Type B pancreatic cell (in vitro differentiated cells): ENCODE measurements at regions not wholly inside any gene's neighbourhood (a gene's known extent, or its start where the extent isn't known, plus 50 kb on each side); places are given as distances from the start of the nearest gene placed in this dataset.

Experiments used
- DNase-seq: peaks from one replicate; pipeline ENCODE4 v3.0.0; 2021; ENCODE audit warnings: mixed read lengths; ENCODE audit not compliant: unreplicated experiment; ENCODE audit errors: extremely low spot score
- H3K27ac Mint-ChIP-seq: 2 replicates; pipeline ENCODE4 v1.8.0; 2021; ENCODE audit warnings: mild to moderate bottlenecking, mixed read lengths
- H3K27me3 Mint-ChIP-seq: 2 replicates; pipeline ENCODE4 v1.8.0; 2021; ENCODE audit warnings: mixed read lengths
- H3K36me3 Mint-ChIP-seq: 2 replicates; pipeline ENCODE4 v1.8.0; 2021; ENCODE audit warnings: mixed read lengths
- H3K4me1 Mint-ChIP-seq: one replicate; pipeline ENCODE4 v1.8.0; 2021; ENCODE audit warnings: mixed read lengths; ENCODE audit not compliant: unreplicated experiment
- H3K4me3 Mint-ChIP-seq: 2 replicates; pipeline ENCODE4 v1.8.0; 2021; ENCODE audit warnings: mild to moderate bottlenecking, mixed read lengths
- H3K9me3 Mint-ChIP-seq: 2 replicates; pipeline ENCODE4 v1.8.0; 2021; ENCODE audit warnings: mixed read lengths
- CTCF ChIP-seq: fragments of 200-600 bp; sonication (generic); conservative IDR thresholded peaks from 2 replicates; pipeline ENCODE4 v1.5.0; 2021; ENCODE audit warnings: antibody characterized with exemption, mild to moderate bottlenecking

DNA sequence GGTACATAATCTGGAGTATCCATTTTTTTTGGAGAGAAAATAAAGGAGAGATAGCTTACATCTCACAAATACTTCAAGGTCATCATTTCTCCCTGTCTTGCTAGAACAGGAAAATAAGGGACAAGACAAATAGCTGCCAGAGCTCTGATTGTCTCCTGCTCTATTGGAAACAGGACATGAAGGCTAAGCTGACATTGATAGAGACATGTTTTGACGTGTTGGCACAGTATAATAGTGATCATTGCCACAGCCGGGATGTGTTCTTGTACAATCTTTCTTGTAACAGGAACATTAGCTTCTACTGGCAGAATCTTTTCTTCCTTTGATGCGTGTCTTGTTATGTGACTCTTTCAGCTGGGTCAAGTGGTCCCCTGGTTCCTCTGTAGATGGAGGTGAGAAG, 279.3 kb upstream of the MTPN start:
- Mint-ChIP-seq H3K9me3 (peaks cover 13% of the 10 kb centered on the region), H3K36me3 (no peaks in the 10 kb centered on the region), H3K27me3 (no peaks in the 10 kb centered on the region), H3K4me1 (no peaks in the 10 kb centered on the region), H3K4me3 (no peak overlapping the region), H3K27ac (no peak overlapping the region)
- DNase-seq: no peak
- no peak for TF ChIP-seq CTCF

GRCh38 chr7:136254148-136254547, 277.0 kb upstream of the MTPN start:
- Mint-ChIP-seq H3K27me3 (no peaks in the 10 kb centered on the region), H3K36me3 (no peaks in the 10 kb centered on the region), H3K9me3 (no peaks in the 10 kb centered on the region), H3K4me1 (no peaks in the 10 kb centered on the region), H3K4me3 (no peak overlapping the region), H3K27ac (no peak overlapping the region)
- no peak for DNase-seq
- no peak for TF ChIP-seq CTCF

GRCh38 chr7:136251826-136252225, 274.7 kb upstream of the MTPN start:
- H3K27me3 Mint-ChIP-seq: no peaks in the 10 kb centered on the region
- no peaks in the 10 kb centered on the region for H3K36me3 Mint-ChIP-seq

DNA sequence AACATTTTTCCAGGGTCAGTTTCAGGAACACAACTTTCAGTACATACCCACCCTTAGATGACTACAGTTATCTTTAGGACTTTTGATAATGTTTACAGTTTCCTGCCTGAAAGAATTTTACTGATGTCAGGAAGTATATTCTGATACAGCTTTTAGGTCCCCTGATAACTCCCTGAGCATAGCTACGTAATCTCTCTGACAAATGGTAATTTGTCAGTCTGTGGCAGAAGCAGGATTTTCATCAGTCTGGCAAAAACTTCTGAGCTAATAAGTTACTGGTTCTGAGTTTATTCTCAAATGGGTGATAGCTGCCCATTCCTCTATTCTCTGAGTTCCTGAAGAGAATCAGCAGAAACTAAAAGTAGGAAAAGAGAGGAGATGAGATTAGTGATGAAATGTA, 270.1 kb upstream of the MTPN start:
- H3K4me3 Mint-ChIP-seq: no peak overlapping the region
- no peak overlapping the region for H3K27ac Mint-ChIP-seq

More at GRCh38 chr7:136251826-136252225, 274.7 kb upstream of the MTPN start:
- Mint-ChIP-seq H3K4me3 (no peak overlapping the region), H3K4me1 (no peaks in the 10 kb centered on the region), H3K9me3 (no peaks in the 10 kb centered on the region), H3K27ac (no peak overlapping the region)
- no peak for DNase-seq
- TF ChIP-seq CTCF: no peak

GRCh38 chr7:136245327-136246004, 268.3 kb upstream of the MTPN start:
- no peak for DNase-seq
- no peak overlapping the region for H3K4me3 Mint-ChIP-seq
- H3K9me3 Mint-ChIP-seq: no peaks in the 10 kb centered on the region
- H3K27me3 Mint-ChIP-seq: peaks cover 3% of the 10 kb centered on the region
- H3K36me3 Mint-ChIP-seq: no peaks in the 10 kb centered on the region
- no peaks in the 10 kb centered on the region for H3K4me1 Mint-ChIP-seq
- no peak overlapping the region for H3K27ac Mint-ChIP-seq
- TF ChIP-seq CTCF: no peak

More for the DNA sequence above, 270.1 kb upstream of the MTPN start:
- Mint-ChIP-seq H3K36me3 (no peaks in the 10 kb centered on the region), H3K4me1 (no peaks in the 10 kb centered on the region), H3K27me3 (peaks cover 3% of the 10 kb centered on the region), H3K9me3 (no peaks in the 10 kb centered on the region)
- no peak for DNase-seq
- TF ChIP-seq CTCF: no peak
